IMR-90 (cell line): ENCODE measurements at regions not wholly inside any gene's neighbourhood (a gene's known extent, or its start where the extent isn't known, plus 50 kb on each side); places are given as distances from the start of the nearest gene placed in this dataset.

Experiments
- ATAC-seq: fragments of 200-7000 bp; cut with Tn5 transposase; 2 replicates; pipeline ENCODE4 v1.9.1; 2020; ENCODE audit warnings: low read depth, mild to moderate bottlenecking, moderate library complexity
- BruUV-seq: library from RNA; stranded (reverse); fragments of 400-500 nt; replicated peaks from 2 replicates; lab custom pipeline; 2021; lab: Mats Ljungman, UMichigan
- CTCF ChIA-PET: fragments of 300-600 bp; formaldehyde crosslinking; extraction: SDS; loops from one replicate; lab custom pipeline; 2021; ENCODE audit warnings: antibody characterized with exemption; lab: Yijun Ruan, JAX
- POLR2A ChIA-PET: fragments of 300-600 bp; sonication (Branson Sonifier 250); formaldehyde crosslinking; loops from one replicate; lab custom pipeline; 2022; ENCODE audit warnings: antibody characterized with exemption; ENCODE audit not compliant: unreplicated experiment; lab: Charles Lee
- DNase-seq: peaks from one replicate; pipeline ENCODE4 v3.0.0; 2013
- H2AFZ ChIP-seq: replicated peaks from 2 replicates; pipeline ENCODE3; 2013; ENCODE audit warnings: low read length, mild to moderate bottlenecking; ENCODE audit not compliant: poor library complexity
- H2AK5ac ChIP-seq: 2 replicates; pipeline ENCODE4 v1.6.1; 2013; ENCODE audit warnings: low read depth, low read length, inconsistent platforms
- H2AK9ac ChIP-seq: replicated peaks from 2 replicates; pipeline ENCODE3; 2013; ENCODE audit warnings: mild to moderate bottlenecking, low read depth, low read length, moderate library complexity; ENCODE audit not compliant: poor library complexity
- H2BK120ac ChIP-seq: 2 replicates; pipeline ENCODE4 v1.6.1; 2013; ENCODE audit warnings: low read depth, low read length, inconsistent platforms
- H2BK15ac ChIP-seq: 3 replicates; pipeline ENCODE4 v1.6.1; 2013; ENCODE audit warnings: low read depth, low read length, inconsistent platforms
- H2BK20ac ChIP-seq: 2 replicates; pipeline ENCODE4 v1.6.1; 2013; ENCODE audit warnings: low read depth, mild to moderate bottlenecking, inconsistent platforms, low read length, moderate library complexity
- H2BK5ac ChIP-seq: 2 replicates; pipeline ENCODE4 v1.6.1; 2013; ENCODE audit warnings: mild to moderate bottlenecking, low read depth, low read length, inconsistent platforms; ENCODE audit not compliant: poor library complexity, severe bottlenecking
- H3K14ac ChIP-seq: replicated peaks from 2 replicates; pipeline ENCODE4 v1.6.1; 2013; ENCODE audit warnings: low read depth, low read length, inconsistent platforms
- H3K18ac ChIP-seq: 2 replicates; pipeline ENCODE4 v1.6.1; 2013; ENCODE audit warnings: low read depth, low read length, control low read depth
- H3K23ac ChIP-seq: 2 replicates; pipeline ENCODE4 v1.6.1; 2013; ENCODE audit warnings: low read depth, low read length, inconsistent platforms
- H3K27ac ChIP-seq: 2 replicates; pipeline ENCODE4 v1.5.1; 2013; ENCODE audit warnings: mild to moderate bottlenecking, control low read depth, low read length; ENCODE audit not compliant: insufficient read depth
- H3K27me3 ChIP-seq: 2 replicates; pipeline ENCODE4 v1.6.1; 2013; ENCODE audit warnings: low read length; ENCODE audit not compliant: control insufficient read depth, insufficient read depth
- H3K36me3 ChIP-seq: 2 replicates; pipeline ENCODE4 v1.6.1; 2013; ENCODE audit warnings: low read length, mixed read lengths; ENCODE audit not compliant: control insufficient read depth, insufficient read depth
- H3K4ac ChIP-seq: 2 replicates; pipeline ENCODE4 v1.6.1; 2013; ENCODE audit warnings: low read depth, low read length, inconsistent platforms
- H3K4me1 ChIP-seq: 2 replicates; pipeline ENCODE4 v1.6.1; 2013; ENCODE audit warnings: low read length, mixed read lengths; ENCODE audit not compliant: control insufficient read depth, insufficient read depth
- H3K4me2 ChIP-seq: 2 replicates; pipeline ENCODE4 v1.6.1; 2013; ENCODE audit warnings: low read depth, mild to moderate bottlenecking, control low read depth, low read length, moderate library complexity
- H3K4me3 ChIP-seq: 2 replicates; pipeline ENCODE4 v1.5.1; 2013; ENCODE audit warnings: low read depth, mild to moderate bottlenecking, control low read depth, low read length, moderate library complexity; ENCODE audit not compliant: insufficient read depth
- H3K56ac ChIP-seq: 2 replicates; pipeline ENCODE4 v1.6.1; 2013; ENCODE audit warnings: low read length, inconsistent platforms; ENCODE audit not compliant: insufficient read depth; ENCODE audit errors: extremely low read depth
- H3K79me1 ChIP-seq, 2 experiments: 2 replicates each; pipeline ENCODE4 v1.6.1; 2013; ENCODE audit warnings: low read length in 2 of 2, inconsistent platforms in 1 of 2, low read depth in 1 of 2
- H3K9ac ChIP-seq: 2 replicates; pipeline ENCODE4 v1.6.1; 2013; ENCODE audit warnings: low read depth, low read length, control low read depth
- H3K9me1 ChIP-seq: 2 replicates; pipeline ENCODE4 v1.6.1; 2013; ENCODE audit warnings: low read length, inconsistent platforms; ENCODE audit not compliant: insufficient read depth
- H3K9me3 ChIP-seq: 2 replicates; pipeline ENCODE4 v1.6.1; 2013; ENCODE audit warnings: low read length; ENCODE audit not compliant: control insufficient read depth, insufficient read depth
- H4K20me1 ChIP-seq: 2 replicates; pipeline ENCODE4 v1.6.1; 2013; ENCODE audit warnings: low read length, inconsistent platforms; ENCODE audit not compliant: insufficient read depth
- H4K5ac ChIP-seq: 2 replicates; pipeline ENCODE4 v1.6.1; 2013; ENCODE audit warnings: mild to moderate bottlenecking, low read depth, low read length, control low read depth
- H4K8ac ChIP-seq, 2 experiments: 2 replicates each; pipeline ENCODE4 v1.6.1; 2013; ENCODE audit warnings: low read depth in 2 of 2, low read length in 2 of 2, control low read depth in 1 of 2, inconsistent platforms in 1 of 2
- H4K91ac ChIP-seq: 2 replicates; pipeline ENCODE4 v1.6.1; 2013; ENCODE audit warnings: low read depth, low read length, inconsistent platforms; ENCODE audit not compliant: insufficient read depth
- BHLHE40 ChIP-seq: fragments of 150-350 bp; IDR thresholded peaks from 2 replicates; pipeline ENCODE4 v1.6.1; 2016; ENCODE audit warnings: mild to moderate bottlenecking, low read depth, low read length
- WGBS, 2 experiments: methylation state at CpG; one replicate each; pipeline versions ENCODE4 v1.1.5 to v1.1.7; 2013; ENCODE audit warnings: missing lambda C conversion rate in 2 of 2; ENCODE audit not compliant: insufficient read length in 1 of 2; ENCODE audit errors: extremely low coverage in 2 of 2; 5-methylcytosine and 5-hydroxymethylcytosine counted together
- dilution Hi-C: fragments of 300-500 bp; cut with HindIII; formaldehyde crosslinking; loops from one replicate; pipeline ENCODE4 v1.14.3; 2018; ENCODE audit warnings: low sequenced_read_pairs; ENCODE audit not compliant: unreplicated experiment
- in situ Hi-C: fragments of 300-500 bp; cut with MboI; formaldehyde crosslinking; loops from 3 replicates; pipeline ENCODE4 v1.14.3; 2019; ENCODE audit warnings: low sequenced_read_pairs, inconsistent platforms, mixed read lengths
- intact Hi-C: fragments of 100-400 bp; cut with micrococcal nuclease; formaldehyde crosslinking; loops from 2 replicates; pipeline ENCODE4 v1.10.0; 2022

DNA sequence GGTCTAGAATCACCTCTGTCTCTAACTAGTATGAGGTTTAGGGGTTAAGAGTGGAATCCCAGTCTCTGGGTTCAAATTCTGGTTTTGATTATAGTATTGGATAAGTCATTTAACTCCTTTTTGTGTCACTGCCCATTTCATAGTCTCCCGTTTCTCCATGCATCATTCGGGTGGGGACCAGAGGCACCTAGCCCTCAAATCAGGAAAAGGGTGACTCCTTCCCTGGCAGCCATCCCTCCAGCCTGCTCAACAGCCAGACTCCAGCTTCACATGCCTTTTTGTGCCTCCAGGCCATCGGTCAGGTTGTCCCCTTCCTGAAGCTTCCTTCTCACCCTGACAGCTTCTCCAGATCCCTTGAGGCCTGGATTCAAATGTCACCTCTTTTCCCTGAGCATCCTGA lies 139.8 kb downstream of the DHX35 start:
- H3K18ac ChIP-seq, result no peak overlapping the region
- H2BK15ac ChIP-seq, result no peak overlapping the region
- no peak overlapping the region for H3K4ac ChIP-seq
- H3K4me1 ChIP-seq, result no peaks in the 10 kb centered on the region
- in situ Hi-C loops, result no loop called here
- H2AK5ac ChIP-seq, result no peak overlapping the region
- no peak overlapping the region for H3K23ac ChIP-seq
- H4K20me1 ChIP-seq, result no peaks in the 10 kb centered on the region
- dilution Hi-C loops, result no loop called here
- H3K36me3 ChIP-seq, result no peaks in the 10 kb centered on the region
- no peak for TF ChIP-seq BHLHE40
- intact Hi-C loops, result no loop called here
- no peak overlapping the region for H4K91ac ChIP-seq
- H4K5ac ChIP-seq, result no peak overlapping the region
- H2BK5ac ChIP-seq, result no peak overlapping the region
- H4K8ac ChIP-seq, result no peak overlapping the region
- H2AFZ ChIP-seq, result no peak overlapping the region
- no peak overlapping the region for H2AK9ac ChIP-seq
- no peaks in the 10 kb centered on the region for H3K9me3 ChIP-seq
- peaks cover 3% of the 10 kb centered on the region; the same call in 1 of the 2 replicates for H3K27me3 ChIP-seq
- POLR2A ChIA-PET, result no interaction called here
- H3K56ac ChIP-seq, result no peak overlapping the region
- no TSS peak for BruUV-seq
- DNase-seq, result no peak
- H2BK120ac ChIP-seq, result no peak overlapping the region
- no peak for ATAC-seq
- no peaks in the 10 kb centered on the region for H3K9me1 ChIP-seq
- WGBS, 2 experiments, result 20% methylated on average over 1 of the region's 3 CpGs; no CpG with 5 or more reads in 1 of the 2 experiments
- H3K27ac ChIP-seq, result no peak overlapping the region
- H3K4me3 ChIP-seq, result no peak overlapping the region
- H3K79me1 ChIP-seq, result no peaks in the 10 kb centered on the region
- CTCF ChIA-PET, result no interaction called here
- H3K14ac ChIP-seq, result no peak overlapping the region
- no peak overlapping the region for H3K4me2 ChIP-seq
- H2BK20ac ChIP-seq, result no peak overlapping the region
- H3K9ac ChIP-seq, result no peak overlapping the region
